Activated B cell treated with CpG ODN at 0.5 μM for 24 hours (primary cell): ENCODE measurements at regions not wholly inside any gene's neighbourhood (a gene's known extent, or its start where the extent isn't known, plus 50 kb on each side); places are given as distances from the start of the nearest gene placed in this dataset.

Experiments
- ATAC-seq: fragments of 200-7000 bp; cut with Tn5 transposase; one replicate; pipeline ENCODE4 v1.10.0; 2021; ENCODE audit warnings: low read depth, mild to moderate bottlenecking, moderate library complexity
- CTCF ChIA-PET: fragments of 350-600 bp; sonication (Branson Sonifier 250); formaldehyde crosslinking; loops from one replicate; lab custom pipeline; 2021; ENCODE audit warnings: antibody characterized with exemption; lab: Charles Lee
- POLR2A ChIA-PET: fragments of 350-600 bp; sonication (Branson Sonifier 250); formaldehyde crosslinking; loops from one replicate; lab custom pipeline; 2021; ENCODE audit warnings: antibody characterized with exemption; lab: Charles Lee
- DNase-seq: peaks from one replicate; pipeline ENCODE4 v3.0.0; 2022
- H3K27ac Mint-ChIP-seq: one replicate; pipeline ENCODE4 v1.8.0; 2020; ENCODE audit warnings: mixed read lengths
- H3K27me3 Mint-ChIP-seq: one replicate; pipeline ENCODE4 v1.8.0; 2021; ENCODE audit warnings: mixed read lengths
- H3K36me3 Mint-ChIP-seq: one replicate; pipeline ENCODE4 v1.8.0; 2021; ENCODE audit warnings: low read depth, mixed read lengths
- H3K4me1 Mint-ChIP-seq: one replicate; pipeline ENCODE4 v1.8.0; 2021; ENCODE audit warnings: mixed read lengths
- H3K4me3 Mint-ChIP-seq: one replicate; pipeline ENCODE4 v1.8.0; 2020; ENCODE audit warnings: mild to moderate bottlenecking, mixed read lengths
- H3K9me3 Mint-ChIP-seq: one replicate; pipeline ENCODE4 v1.8.0; 2020; ENCODE audit warnings: mixed read lengths
- intact Hi-C: fragments of 100-400 bp; cut with micrococcal nuclease; formaldehyde crosslinking; loops from one replicate; pipeline ENCODE4 v1.15.1; 2024
- TF ChIP-seq, protein P1 (sequence below): fragments of 200-600 bp; IDR thresholded peaks from one replicate; pipeline ENCODE4 v1.8.0; 2022; ENCODE audit warnings: antibody characterized with exemption, mild to moderate bottlenecking

DNA sequence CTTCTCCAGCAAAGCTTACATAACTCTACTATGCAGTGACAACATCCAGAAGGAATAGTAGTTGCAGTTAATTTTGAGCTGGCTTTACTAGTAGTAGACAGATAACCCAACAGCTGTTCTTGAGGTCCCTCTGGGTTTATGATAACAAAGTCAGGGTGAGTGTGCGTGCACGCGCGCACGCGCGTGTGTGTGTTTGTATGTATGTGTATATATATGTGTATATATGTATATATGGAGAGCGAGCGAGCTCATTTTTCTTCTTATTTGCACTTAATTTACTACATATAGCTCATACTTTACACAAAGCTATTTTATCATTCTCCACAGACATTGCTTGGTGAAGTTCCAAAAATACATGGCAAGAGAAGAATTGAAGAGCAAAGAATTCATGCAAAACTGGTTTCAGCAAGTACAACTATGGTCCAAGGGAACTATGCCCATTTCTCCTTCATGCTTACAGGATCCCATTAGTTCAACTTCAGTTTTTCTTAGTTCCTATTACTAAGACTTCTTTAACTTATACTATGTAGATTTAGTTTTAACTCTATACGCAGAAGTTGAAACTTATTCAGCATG lies 105.9 kb upstream of the TMEM168 start:
- Mint-ChIP-seq H3K9me3 (peaks cover 5% of the 10 kb centered on the region), H3K36me3 (peaks cover 31% of the 10 kb centered on the region), H3K4me1 (no peaks in the 10 kb centered on the region), H3K27ac (no peak overlapping the region), H3K4me3 (no peak overlapping the region), H3K27me3 (no peaks in the 10 kb centered on the region)
- CTCF ChIA-PET: interaction anchor here (1.0 to 5.4 kb wide), 2 partner anchors 323 to 346 kb away, joined by 3 to 47 read pairs; no protein-coding TSS in a partner anchor
- POLR2A ChIA-PET: no interaction called here
- TF ChIP-seq, protein P1, sequence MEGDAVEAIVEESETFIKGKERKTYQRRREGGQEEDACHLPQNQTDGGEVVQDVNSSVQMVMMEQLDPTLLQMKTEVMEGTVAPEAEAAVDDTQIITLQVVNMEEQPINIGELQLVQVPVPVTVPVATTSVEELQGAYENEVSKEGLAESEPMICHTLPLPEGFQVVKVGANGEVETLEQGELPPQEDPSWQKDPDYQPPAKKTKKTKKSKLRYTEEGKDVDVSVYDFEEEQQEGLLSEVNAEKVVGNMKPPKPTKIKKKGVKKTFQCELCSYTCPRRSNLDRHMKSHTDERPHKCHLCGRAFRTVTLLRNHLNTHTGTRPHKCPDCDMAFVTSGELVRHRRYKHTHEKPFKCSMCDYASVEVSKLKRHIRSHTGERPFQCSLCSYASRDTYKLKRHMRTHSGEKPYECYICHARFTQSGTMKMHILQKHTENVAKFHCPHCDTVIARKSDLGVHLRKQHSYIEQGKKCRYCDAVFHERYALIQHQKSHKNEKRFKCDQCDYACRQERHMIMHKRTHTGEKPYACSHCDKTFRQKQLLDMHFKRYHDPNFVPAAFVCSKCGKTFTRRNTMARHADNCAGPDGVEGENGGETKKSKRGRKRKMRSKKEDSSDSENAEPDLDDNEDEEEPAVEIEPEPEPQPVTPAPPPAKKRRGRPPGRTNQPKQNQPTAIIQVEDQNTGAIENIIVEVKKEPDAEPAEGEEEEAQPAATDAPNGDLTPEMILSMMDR: no peak
- DNase-seq: no peak
- ATAC-seq: no peak
- intact Hi-C loops: loop anchor here (5.0 kb wide), 1 partner anchor 811 kb away; no protein-coding TSS in a partner anchor

DNA sequence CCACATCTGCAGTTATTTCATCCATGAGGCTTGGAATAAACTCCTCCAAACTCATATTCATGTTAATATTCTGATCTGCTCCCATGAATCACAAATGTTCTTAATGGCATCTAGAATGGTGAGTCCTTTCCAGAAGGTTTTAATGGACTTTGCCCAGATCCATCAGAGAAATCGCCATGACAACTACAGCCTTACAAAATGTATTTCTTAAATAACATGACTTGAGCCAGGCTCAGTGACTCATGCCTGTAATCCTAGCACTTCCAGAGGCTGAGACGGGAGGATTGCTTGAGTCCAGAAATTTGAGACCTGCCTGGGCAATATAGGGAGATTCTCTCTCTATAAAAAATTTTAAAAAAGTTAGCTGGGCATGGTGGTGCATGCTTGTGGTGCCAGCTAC lies 102.1 kb upstream of the TMEM168 start:
- ATAC-seq (no peak), DNase-seq (no peak)
- TF ChIP-seq, protein P1: no peak
- ChIA-PET POLR2A (no interaction called here), CTCF (no interaction called here)
- H3K27ac Mint-ChIP-seq: no peak overlapping the region
- no peaks in the 10 kb centered on the region for H3K27me3 Mint-ChIP-seq
- peaks cover 6% of the 10 kb centered on the region for H3K4me1 Mint-ChIP-seq
- peaks cover 28% of the 10 kb centered on the region for H3K36me3 Mint-ChIP-seq
- no peak overlapping the region for H3K4me3 Mint-ChIP-seq
- H3K9me3 Mint-ChIP-seq: no peaks in the 10 kb centered on the region
- intact Hi-C loops: no loop called here

DNA sequence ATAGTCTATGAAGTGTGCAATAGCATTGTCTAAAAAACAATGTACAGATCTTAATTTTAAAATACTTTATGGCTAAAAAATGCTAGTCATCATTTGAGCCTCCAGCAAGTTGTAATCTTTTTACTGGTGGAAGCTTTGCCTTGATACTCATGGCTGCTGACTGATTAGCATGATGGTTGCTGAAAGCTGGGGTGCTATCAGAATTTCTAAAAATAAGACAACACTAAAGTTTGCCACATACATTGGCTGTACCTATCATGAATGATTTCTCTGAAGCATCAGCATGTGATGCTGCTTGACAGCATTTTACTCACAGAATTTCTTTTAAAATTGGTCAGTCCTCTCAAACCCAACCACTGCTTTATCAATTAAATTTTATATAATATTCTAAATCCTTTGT lies 101.5 kb upstream of the TMEM168 start:
- Mint-ChIP-seq H3K36me3 (peaks cover 28% of the 10 kb centered on the region), H3K4me1 (peaks cover 8% of the 10 kb centered on the region), H3K4me3 (no peak overlapping the region), H3K27me3 (no peaks in the 10 kb centered on the region), H3K27ac (no peak overlapping the region), H3K9me3 (no peaks in the 10 kb centered on the region)
- ChIA-PET POLR2A (no interaction called here), CTCF (no interaction called here)
- ATAC-seq (no peak), DNase-seq (no peak)
- intact Hi-C loops: no loop called here
- TF ChIP-seq, protein P1: no peak

DNA sequence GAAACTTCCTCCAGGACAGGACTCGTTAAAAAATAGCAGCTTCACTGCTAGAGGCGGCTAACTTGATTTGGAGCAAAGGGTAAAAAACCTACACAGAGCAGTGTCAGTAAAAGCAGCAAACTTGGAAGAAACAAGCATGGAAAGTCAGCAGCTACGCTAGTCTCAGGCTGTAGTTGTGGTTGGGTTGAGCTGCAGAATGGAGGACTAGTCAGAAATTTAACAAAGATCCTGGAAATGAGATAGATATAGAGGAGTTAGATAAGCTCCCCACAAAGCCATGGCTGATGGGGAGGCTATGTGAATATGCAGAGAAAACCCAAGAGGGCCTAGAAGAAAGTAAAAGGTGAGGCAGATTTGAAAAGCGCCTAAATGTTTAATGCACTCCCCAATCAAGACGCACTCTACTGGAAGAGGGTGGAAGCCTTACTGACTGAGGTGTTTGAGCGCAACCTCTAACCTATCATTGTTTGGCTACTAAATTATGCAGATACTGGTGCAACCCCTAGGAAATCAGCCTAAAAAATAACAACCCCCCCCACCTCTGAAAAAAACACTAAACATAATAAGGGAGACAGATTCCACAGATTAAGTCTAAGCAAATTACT lies 99.7 kb upstream of the TMEM168 start:
- no peak overlapping the region for H3K4me3 Mint-ChIP-seq
- no peak overlapping the region for H3K27ac Mint-ChIP-seq
- ATAC-seq: no peak
- H3K36me3 Mint-ChIP-seq: peaks cover 38% of the 10 kb centered on the region
- TF ChIP-seq, protein P1: no peak
- intact Hi-C loops: loop anchor here (10.0 kb wide), 1 partner anchor 45 kb away; a partner anchor contains a TSS
- H3K9me3 Mint-ChIP-seq: no peaks in the 10 kb centered on the region
- no peaks in the 10 kb centered on the region for H3K27me3 Mint-ChIP-seq
- CTCF ChIA-PET: no interaction called here
- POLR2A ChIA-PET: no interaction called here
- DNase-seq: no peak
- H3K4me1 Mint-ChIP-seq: peaks cover 8% of the 10 kb centered on the region

DNA sequence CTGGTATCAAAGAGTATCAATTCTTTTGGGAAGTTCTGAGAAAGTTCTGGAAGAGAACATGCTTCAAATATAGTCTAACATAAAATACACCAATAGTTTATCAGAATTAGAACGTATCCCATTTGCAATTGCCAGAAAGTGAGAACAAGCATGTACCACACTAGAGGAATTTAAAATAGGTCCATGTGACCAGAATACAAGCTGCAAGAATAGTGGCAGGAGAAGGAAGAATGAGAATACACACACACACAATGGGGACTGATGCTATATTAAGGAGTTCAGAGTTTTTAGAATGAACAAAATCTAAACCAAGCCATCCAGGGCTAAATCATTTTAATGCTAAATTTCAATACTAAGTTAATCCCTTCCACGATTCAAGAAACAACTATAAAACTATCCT lies 99.1 kb upstream of the TMEM168 start:
- ChIA-PET CTCF (no interaction called here), POLR2A (no interaction called here)
- TF ChIP-seq, protein P1: no peak
- Mint-ChIP-seq H3K27ac (no peak overlapping the region), H3K4me3 (no peak overlapping the region), H3K36me3 (peaks cover 35% of the 10 kb centered on the region), H3K4me1 (peaks cover 8% of the 10 kb centered on the region), H3K9me3 (no peaks in the 10 kb centered on the region), H3K27me3 (no peaks in the 10 kb centered on the region)
- intact Hi-C loops: loop anchor here (10.0 kb wide), 1 partner anchor 46 kb away; a partner anchor contains a TSS
- DNase-seq: no peak
- ATAC-seq: no peak
